HEK293 (cell line): ENCODE measurements at regions not wholly inside any gene's neighbourhood (a gene's known extent, or its start where the extent isn't known, plus 50 kb on each side); places are given as distances from the start of the nearest gene placed in this dataset.
A peak's percentile ranks its signal among the peaks of the same experiment; 100 is the strongest.

Source experiments
- CTCF ChIA-PET: fragments of 350-600 bp; formaldehyde crosslinking; extraction: SDS; loops from one replicate; lab custom pipeline; 2021; ENCODE audit warnings: antibody characterized with exemption; lab: Yijun Ruan, JAX
- POLR2A ChIA-PET: fragments of 300-600 bp; formaldehyde crosslinking; extraction: SDS; loops from one replicate; lab custom pipeline; 2020; ENCODE audit warnings: antibody characterized with exemption, inconsistent platforms; lab: Yijun Ruan, JAX
- H3K27ac ChIP-seq: fragments of 200-500 bp; sonication (Bioruptor generic); 2 replicates; pipeline ENCODE4 v1.5.1; 2014; ENCODE audit warnings: low read depth, low read length, control low read depth, inconsistent platforms; ENCODE audit errors: extremely low read depth
- H3K36me3 ChIP-seq, 2 experiments: fragments of 200-500 bp in 1 of 2; sonication (Bioruptor generic) in 1 of 2; 1 replicate in 1 of 2; 2 replicates in 1 of 2; pipeline ENCODE4 v1.5.1; 2014 to 2017; ENCODE audit warnings: inconsistent platforms in 2 of 2, low read length in 2 of 2; ENCODE audit not compliant: control insufficient read depth in 2 of 2, insufficient read depth in 1 of 2
- H3K4me1 ChIP-seq: fragments of 200-500 bp; sonication (Bioruptor generic); 2 replicates; pipeline ENCODE4 v1.5.1; 2014; ENCODE audit warnings: mild to moderate bottlenecking, low read length, inconsistent platforms; ENCODE audit not compliant: control insufficient read depth, insufficient read depth
- H3K4me3 ChIP-seq: 2 replicates; pipeline ENCODE4 v1.5.1; 2011; ENCODE audit warnings: low read depth, mild to moderate bottlenecking, control low read depth, low read length, moderate library complexity
- H3K9me3 ChIP-seq: fragments of 200-500 bp; sonication (Bioruptor generic); 2 replicates; pipeline ENCODE4 v1.5.1; 2014; ENCODE audit warnings: low read depth, low read length, inconsistent platforms; ENCODE audit not compliant: control insufficient read depth, insufficient read depth
- BCL11A ChIP-seq: fragments of 450-650 bp; formaldehyde crosslinking; IDR thresholded peaks from 2 replicates; pipeline ENCODE4 v1.5.1; 2016; ENCODE audit warnings: low read depth, missing biosample characterization, missing genetic modification characterization
- KLF17 ChIP-seq: fragments of 450-650 bp; formaldehyde crosslinking; IDR thresholded peaks from 2 replicates; pipeline ENCODE4 v1.5.1; 2016; ENCODE audit warnings: missing biosample characterization, missing genetic modification characterization
- KLF8 ChIP-seq: fragments of 450-650 bp; formaldehyde crosslinking; IDR thresholded peaks from 2 replicates; pipeline ENCODE4 v1.5.1; 2016; ENCODE audit warnings: missing biosample characterization, missing genetic modification characterization
- MZF1 ChIP-seq: fragments of 450-650 bp; formaldehyde crosslinking; IDR thresholded peaks from 2 replicates; pipeline ENCODE4 v1.5.1; 2017; ENCODE audit warnings: missing biosample characterization, missing genetic modification characterization, borderline replicate concordance
- SETDB1 ChIP-seq: IDR thresholded peaks from one replicate; pipeline ENCODE4 v1.6.1; 2017; ENCODE audit warnings: mild to moderate bottlenecking, low read length, moderate library complexity, mixed read lengths; ENCODE audit not compliant: insufficient read length
- SP2 ChIP-seq: fragments of 450-650 bp; formaldehyde crosslinking; IDR thresholded peaks from 2 replicates; pipeline ENCODE4 v1.5.1; 2016; ENCODE audit warnings: missing biosample characterization, missing genetic modification characterization
- TCF7L2 ChIP-seq: IDR thresholded peaks from 2 replicates; pipeline ENCODE4 v1.6.1; 2011; ENCODE audit warnings: low read depth, mild to moderate bottlenecking, inconsistent platforms, low read length, moderate library complexity, borderline replicate concordance
- ZFP3 ChIP-seq: fragments of 450-650 bp; formaldehyde crosslinking; IDR thresholded peaks from 2 replicates; pipeline ENCODE4 v1.5.1; 2016; ENCODE audit warnings: low read depth, missing biosample characterization, missing genetic modification characterization
- ZNF112 ChIP-seq: fragments of 450-650 bp; formaldehyde crosslinking; IDR thresholded peaks from 2 replicates; pipeline ENCODE4 v1.5.0; 2017; ENCODE audit warnings: missing biosample characterization, missing genetic modification characterization
- ZNF169 ChIP-seq: fragments of 450-650 bp; formaldehyde crosslinking; IDR thresholded peaks from 2 replicates; pipeline ENCODE4 v1.5.1; 2016; ENCODE audit warnings: missing biosample characterization, missing genetic modification characterization
- ZNF214 ChIP-seq: fragments of 450-650 bp; formaldehyde crosslinking; IDR thresholded peaks from 2 replicates; pipeline ENCODE4 v1.5.1; 2017; ENCODE audit warnings: missing biosample characterization, mild to moderate bottlenecking, missing genetic modification characterization, borderline replicate concordance
- ZNF324 ChIP-seq: fragments of 450-650 bp; formaldehyde crosslinking; IDR thresholded peaks from 2 replicates; pipeline ENCODE4 v1.5.1; 2016; ENCODE audit warnings: missing biosample characterization, missing genetic modification characterization
- ZNF510 ChIP-seq: fragments of 450-650 bp; formaldehyde crosslinking; IDR thresholded peaks from 2 replicates; pipeline ENCODE4 v1.5.1; 2018; ENCODE audit warnings: mild to moderate bottlenecking, missing genetic modification characterization, missing biosample characterization; ENCODE audit not compliant: insufficient replicate concordance
- ZNF548 ChIP-seq: fragments of 450-650 bp; formaldehyde crosslinking; IDR thresholded peaks from 2 replicates; pipeline ENCODE4 v1.5.1; 2016; ENCODE audit warnings: missing biosample characterization, missing genetic modification characterization
- ZNF555 ChIP-seq: fragments of 450-650 bp; formaldehyde crosslinking; conservative IDR thresholded peaks from 2 replicates; pipeline ENCODE4 v1.5.1; 2017; ENCODE audit warnings: missing biosample characterization, mild to moderate bottlenecking, missing genetic modification characterization, inconsistent platforms
- ZNF560 ChIP-seq: fragments of 450-650 bp; formaldehyde crosslinking; IDR thresholded peaks from 2 replicates; pipeline ENCODE4 v1.5.1; 2017; ENCODE audit warnings: missing biosample characterization, missing genetic modification characterization, borderline replicate concordance
- ZNF561 ChIP-seq: fragments of 450-650 bp; IDR thresholded peaks from 2 replicates; pipeline ENCODE4 v1.5.1; 2018; ENCODE audit warnings: missing biosample characterization, missing genetic modification characterization, borderline replicate concordance
- ZNF610 ChIP-seq: fragments of 450-650 bp; formaldehyde crosslinking; IDR thresholded peaks from 2 replicates; pipeline ENCODE4 v1.5.1; 2016; ENCODE audit warnings: missing biosample characterization, missing genetic modification characterization, borderline replicate concordance
- ZNF664 ChIP-seq: fragments of 450-650 bp; formaldehyde crosslinking; IDR thresholded peaks from 2 replicates; pipeline ENCODE4 v1.5.1; 2016; ENCODE audit warnings: missing biosample characterization, missing genetic modification characterization
- ZNF701 ChIP-seq: fragments of 450-650 bp; formaldehyde crosslinking; IDR thresholded peaks from 2 replicates; pipeline ENCODE4 v1.5.1; 2016; ENCODE audit warnings: missing biosample characterization, missing genetic modification characterization
- ZNF777 ChIP-seq: fragments of 450-650 bp; formaldehyde crosslinking; IDR thresholded peaks from 2 replicates; pipeline ENCODE4 v1.5.1; 2017; ENCODE audit warnings: missing biosample characterization, missing genetic modification characterization, borderline replicate concordance
- ZNF792 ChIP-seq: fragments of 450-650 bp; formaldehyde crosslinking; IDR thresholded peaks from 2 replicates; pipeline ENCODE4 v1.5.1; 2016; ENCODE audit warnings: missing biosample characterization, missing genetic modification characterization
- ZSCAN23 ChIP-seq: fragments of 450-650 bp; formaldehyde crosslinking; IDR thresholded peaks from 2 replicates; pipeline ENCODE4 v1.5.1; 2016; ENCODE audit warnings: missing biosample characterization, missing genetic modification characterization
- ZSCAN30 ChIP-seq: fragments of 450-650 bp; IDR thresholded peaks from 2 replicates; pipeline ENCODE4 v1.5.1; 2018; ENCODE audit warnings: missing biosample characterization, mild to moderate bottlenecking, missing genetic modification characterization, moderate library complexity
- TF ChIP-seq, protein P1 (sequence below): fragments of 450-650 bp; formaldehyde crosslinking; IDR thresholded peaks from 2 replicates; pipeline ENCODE4 v1.5.1; 2016; ENCODE audit warnings: missing biosample characterization, missing genetic modification characterization
- TF ChIP-seq, protein P2 (sequence below): fragments of 450-650 bp; formaldehyde crosslinking; IDR thresholded peaks from 2 replicates; pipeline ENCODE4 v1.5.1; 2016; ENCODE audit warnings: missing biosample characterization, missing genetic modification characterization

DNA sequence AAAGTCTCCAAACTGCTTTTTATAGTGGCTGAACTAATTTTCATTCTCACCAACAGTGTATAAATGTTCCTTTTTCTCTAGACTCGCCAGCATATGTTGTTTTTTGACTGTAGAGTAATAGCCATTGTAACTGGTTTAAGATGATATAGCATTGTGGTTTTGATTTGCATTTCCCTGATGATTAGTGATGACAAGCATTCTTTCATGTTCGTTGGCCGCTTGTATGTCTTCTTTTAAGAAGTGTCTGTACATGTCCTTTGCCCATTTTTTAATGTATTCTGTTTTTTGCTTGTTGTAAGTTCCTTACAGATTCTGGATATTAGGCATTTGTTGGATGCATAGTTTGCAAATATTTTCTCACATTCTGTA is 404.9 kb downstream of the FLRT2 start:
- H3K27ac ChIP-seq = no peak overlapping the region
- H3K36me3 ChIP-seq = no peaks in the 10 kb centered on the region
- ChIA-PET CTCF (no interaction called here), POLR2A (no interaction called here)
- H3K4me1 ChIP-seq = no peaks in the 10 kb centered on the region
- no peaks in the 10 kb centered on the region for H3K9me3 ChIP-seq
- H3K4me3 ChIP-seq = peak overlapping the region; percentile 19
- TF ChIP-seq ZNF777 (tag by site-specific recombination) = no peak
- no peak for TF ChIP-seq ZNF214 (tag by site-specific recombination)
- no peak for TF ChIP-seq KLF17 (tag by site-specific recombination)
- no peak for TF ChIP-seq ZNF610 (tag by site-specific recombination)
- TF ChIP-seq ZNF510 (tag by site-specific recombination) = no peak
- no peak for TF ChIP-seq MZF1 (tag by site-specific recombination)
- no peak for TF ChIP-seq ZNF701 (tag by site-specific recombination)
- TF ChIP-seq ZNF324 = no peak
- TF ChIP-seq TCF7L2 = no peak
- no peak for TF ChIP-seq ZNF548 (tag by site-specific recombination)
- no peak for TF ChIP-seq ZNF560 (tag by site-specific recombination)
- no peak for TF ChIP-seq ZFP3 (tag by site-specific recombination)
- no peak for TF ChIP-seq ZNF792 (tag by site-specific recombination)
- no peak for TF ChIP-seq ZSCAN30 (tag by site-specific recombination)
- TF ChIP-seq, protein P1, sequence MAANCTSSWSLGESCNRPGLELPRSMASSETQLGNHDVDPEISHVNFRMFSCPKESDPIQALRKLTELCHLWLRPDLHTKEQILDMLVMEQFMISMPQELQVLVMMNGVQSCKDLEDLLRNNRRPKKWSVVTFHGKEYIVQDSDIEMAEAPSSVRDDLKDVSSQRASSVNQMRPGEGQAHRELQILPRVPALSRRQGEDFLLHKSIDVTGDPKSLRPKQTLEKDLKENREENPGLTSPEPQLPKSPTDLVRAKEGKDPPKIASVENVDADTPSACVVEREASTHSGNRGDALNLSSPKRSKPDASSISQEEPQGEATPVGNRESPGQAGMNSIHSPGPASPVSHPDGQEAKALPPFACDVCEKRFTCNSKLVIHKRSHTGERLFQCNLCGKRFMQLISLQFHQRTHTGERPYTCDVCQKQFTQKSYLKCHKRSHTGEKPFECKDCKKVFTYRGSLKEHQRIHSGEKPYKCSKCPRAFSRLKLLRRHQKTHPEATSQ (tag by site-specific recombination) = no peak
- TF ChIP-seq, all 188 proteins: peak for 0

- peak overlapping the region; percentile 19 for H3K4me3 ChIP-seq
- peak; percentile 78 for TF ChIP-seq SETDB1
- peak; percentile 58 for TF ChIP-seq SP2 (tag by site-specific recombination)
- no peak for TF ChIP-seq ZNF561 (tag by site-specific recombination)
- no peaks in the 10 kb centered on the region for H3K36me3 ChIP-seq
- POLR2A ChIA-PET = no interaction called here
- no peaks in the 10 kb centered on the region for H3K4me1 ChIP-seq
- no peak overlapping the region for H3K27ac ChIP-seq
- no peaks in the 10 kb centered on the region for H3K9me3 ChIP-seq
- CTCF ChIA-PET = no interaction called here
Measured at GRCh38 chr14:85934123-85934885, 404.4 kb downstream of the FLRT2 start.

- ChIA-PET CTCF (no interaction called here), POLR2A (no interaction called here)
- Histone ChIP-seq H3K9me3 (no peaks in the 10 kb centered on the region), H3K27ac (no peak overlapping the region), H3K4me3 (no peak overlapping the region), H3K4me1 (no peaks in the 10 kb centered on the region), H3K36me3 (no peaks in the 10 kb centered on the region)
- TF ChIP-seq, protein P2, sequence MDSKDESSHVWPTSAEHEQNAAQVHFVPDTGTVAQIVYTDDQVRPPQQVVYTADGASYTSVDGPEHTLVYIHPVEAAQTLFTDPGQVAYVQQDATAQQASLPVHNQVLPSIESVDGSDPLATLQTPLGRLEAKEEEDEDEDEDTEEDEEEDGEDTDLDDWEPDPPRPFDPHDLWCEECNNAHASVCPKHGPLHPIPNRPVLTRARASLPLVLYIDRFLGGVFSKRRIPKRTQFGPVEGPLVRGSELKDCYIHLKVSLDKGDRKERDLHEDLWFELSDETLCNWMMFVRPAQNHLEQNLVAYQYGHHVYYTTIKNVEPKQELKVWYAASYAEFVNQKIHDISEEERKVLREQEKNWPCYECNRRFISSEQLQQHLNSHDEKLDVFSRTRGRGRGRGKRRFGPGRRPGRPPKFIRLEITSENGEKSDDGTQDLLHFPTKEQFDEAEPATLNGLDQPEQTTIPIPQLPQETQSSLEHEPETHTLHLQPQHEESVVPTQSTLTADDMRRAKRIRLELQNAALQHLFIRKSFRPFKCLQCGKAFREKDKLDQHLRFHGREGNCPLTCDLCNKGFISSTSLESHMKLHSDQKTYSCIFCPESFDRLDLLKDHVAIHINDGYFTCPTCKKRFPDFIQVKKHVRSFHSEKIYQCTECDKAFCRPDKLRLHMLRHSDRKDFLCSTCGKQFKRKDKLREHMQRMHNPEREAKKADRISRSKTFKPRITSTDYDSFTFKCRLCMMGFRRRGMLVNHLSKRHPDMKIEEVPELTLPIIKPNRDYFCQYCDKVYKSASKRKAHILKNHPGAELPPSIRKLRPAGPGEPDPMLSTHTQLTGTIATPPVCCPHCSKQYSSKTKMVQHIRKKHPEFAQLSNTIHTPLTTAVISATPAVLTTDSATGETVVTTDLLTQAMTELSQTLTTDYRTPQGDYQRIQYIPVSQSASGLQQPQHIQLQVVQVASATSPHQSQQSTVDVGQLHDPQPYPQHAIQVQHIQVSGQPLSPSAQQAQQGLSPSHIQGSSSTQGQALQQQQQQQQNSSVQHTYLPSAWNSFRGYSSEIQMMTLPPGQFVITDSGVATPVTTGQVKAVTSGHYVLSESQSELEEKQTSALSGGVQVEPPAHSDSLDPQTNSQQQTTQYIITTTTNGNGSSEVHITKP (tag by site-specific recombination) = no peak
- no peak for TF ChIP-seq ZNF112
- no peak for TF ChIP-seq BCL11A (tag by site-specific recombination)
- TF ChIP-seq ZNF555 (tag by site-specific recombination) = no peak
- no peak for TF ChIP-seq ZNF664 (tag by site-specific recombination)
- TF ChIP-seq KLF8 = no peak
- no peak for TF ChIP-seq KLF17 (tag by site-specific recombination)
- TF ChIP-seq ZSCAN23 (tag by site-specific recombination) = no peak
- TF ChIP-seq ZNF169 (tag by site-specific recombination) = no peak
Measured at GRCh38 chr14:85921241-85921640, 391.3 kb downstream of the FLRT2 start.
